ENCODE measurements at regions not wholly inside any gene's neighbourhood (a gene's known extent, or its start where the extent isn't known, plus 50 kb on each side); places are given as distances from the start of the nearest gene placed in this dataset.

- TF ChIP-seq CTCF (conservative IDR thresholded peaks at IDR 0.05) (no peak), EZH2 (IDR thresholded peaks at IDR 0.05; ENCODE audit: low read depth) (no peak)
Observed at GRCh38 chr7:13751766-13752165, 237.7 kb downstream of the ETV1 start.

All from PC-9 (cell line).